ENCODE measurements at regions not wholly inside any gene's neighbourhood (a gene's known extent, or its start where the extent isn't known, plus 50 kb on each side); places are given as distances from the start of the nearest gene placed in this dataset.

GRCh38 chr3:104796556-104796955 is 570.2 kb upstream of the ALCAM start:
- H3K36me3 ChIP-seq (ENCODE audit: insufficient read depth in 1 of 2, low read depth in 1 of 2), result no peaks in the 10 kb centered on the region
- intact Hi-C loops (cut with DNase I), result no loop called here
- no peak overlapping the region for H3K4me3 ChIP-seq
- WGBS, 3 donors, result 85 to 88% (median 86%) methylated on average over 5 of the region's 5 CpGs
- TF ChIP-seq CTCF (IDR thresholded peaks at IDR 0.05), result no peak
- H3K9me3 ChIP-seq, result no peaks in the 10 kb centered on the region
- DNase-seq, result no peak
- no peaks in the 10 kb centered on the region for H3K4me1 ChIP-seq
- H3K27ac ChIP-seq, result no peak overlapping the region
- ATAC-seq, result no peak
- no peaks in the 10 kb centered on the region for H3K27me3 ChIP-seq (ENCODE audit: insufficient read depth in 3 of 3, low read length in 2 of 3)

DNA sequence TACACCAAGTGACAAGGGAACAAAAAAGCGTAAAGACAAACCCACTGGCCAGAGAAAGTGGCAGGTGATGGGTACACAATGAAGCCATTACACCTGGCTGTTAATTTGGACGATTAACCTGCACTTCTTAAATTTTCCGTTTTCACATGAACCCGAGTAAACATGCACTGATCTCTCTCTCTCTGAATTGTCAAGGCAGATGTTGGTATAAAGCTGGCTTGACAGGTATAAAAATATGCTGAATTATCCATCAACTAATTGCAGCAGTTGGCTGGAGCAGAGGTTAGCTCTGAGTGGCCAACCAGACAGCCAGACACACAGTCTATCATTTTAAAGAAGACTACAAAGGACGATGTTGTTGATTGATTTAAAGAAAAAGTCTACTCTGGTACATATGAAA is 561.7 kb upstream of the ALCAM start:
- 76 to 79% (median 78%) methylated on average over 5 of the region's 5 CpGs for WGBS, 3 donors
- no peaks in the 10 kb centered on the region for H3K36me3 ChIP-seq (ENCODE audit: insufficient read depth in 1 of 2, low read depth in 1 of 2)
- no peak for ATAC-seq
- H3K4me3 ChIP-seq, result no peak overlapping the region
- no peak for TF ChIP-seq CTCF (IDR thresholded peaks at IDR 0.05)
- DNase-seq, result no peak
- no peaks in the 10 kb centered on the region for H3K4me1 ChIP-seq
- no peak overlapping the region for H3K27ac ChIP-seq
- H3K9me3 ChIP-seq, result no peaks in the 10 kb centered on the region
- intact Hi-C loops (cut with DNase I), result no loop called here
- H3K27me3 ChIP-seq (ENCODE audit: insufficient read depth in 3 of 3, low read length in 2 of 3), result no peaks in the 10 kb centered on the region

- intact Hi-C loops (cut with DNase I), result no loop called here
- no peaks in the 10 kb centered on the region for H3K9me3 ChIP-seq
- no peak overlapping the region for H3K4me3 ChIP-seq
- H3K36me3 ChIP-seq (ENCODE audit: insufficient read depth in 1 of 2, low read depth in 1 of 2), result no peaks in the 10 kb centered on the region
- H3K4me1 ChIP-seq, result no peaks in the 10 kb centered on the region
- ATAC-seq, result no peak
- WGBS, 3 donors, result 48 to 53% (median 51%) methylated on average over 5 of the region's 5 CpGs
- TF ChIP-seq CTCF (IDR thresholded peaks at IDR 0.05), result no peak
- no peak overlapping the region for H3K27ac ChIP-seq
- H3K27me3 ChIP-seq (ENCODE audit: insufficient read depth in 3 of 3, low read length in 2 of 3), result no peaks in the 10 kb centered on the region
- no peak for DNase-seq
Observed at GRCh38 chr3:104805508-104805907, 561.2 kb upstream of the ALCAM start.

DNA sequence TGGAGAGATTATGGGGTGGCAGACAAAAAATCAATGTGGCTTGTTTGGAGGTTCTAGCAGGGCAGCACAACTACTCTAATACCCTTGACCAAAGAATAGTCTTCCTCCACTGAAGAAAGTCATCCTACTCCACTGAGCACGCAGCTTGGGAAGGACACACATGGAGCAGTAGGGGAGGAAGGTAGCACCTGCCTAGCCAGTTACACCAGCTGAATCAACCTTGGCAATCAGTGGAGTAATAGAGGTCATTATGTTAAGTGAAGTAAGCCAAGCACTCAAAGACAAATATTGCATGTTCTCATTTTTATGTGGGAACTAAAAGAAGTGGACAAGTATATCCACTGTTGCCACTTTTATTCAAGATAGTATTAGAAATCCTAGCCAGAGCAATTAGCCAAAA is 555.8 kb upstream of the ALCAM start:
- no peak for DNase-seq
- WGBS, 3 donors, result 71 to 87% (median 73%) methylated on average over 1 of the region's 1 CpG
- H3K4me1 ChIP-seq, result no peaks in the 10 kb centered on the region
- H3K4me3 ChIP-seq, result no peak overlapping the region
- no peak for TF ChIP-seq CTCF (IDR thresholded peaks at IDR 0.05)
- ATAC-seq, result no peak
- no peaks in the 10 kb centered on the region for H3K27me3 ChIP-seq (ENCODE audit: insufficient read depth in 3 of 3, low read length in 2 of 3)
- no peaks in the 10 kb centered on the region for H3K36me3 ChIP-seq (ENCODE audit: insufficient read depth in 1 of 2, low read depth in 1 of 2)
- H3K27ac ChIP-seq, result no peak overlapping the region
- no peaks in the 10 kb centered on the region for H3K9me3 ChIP-seq
- intact Hi-C loops (cut with DNase I), result no loop called here

DNA sequence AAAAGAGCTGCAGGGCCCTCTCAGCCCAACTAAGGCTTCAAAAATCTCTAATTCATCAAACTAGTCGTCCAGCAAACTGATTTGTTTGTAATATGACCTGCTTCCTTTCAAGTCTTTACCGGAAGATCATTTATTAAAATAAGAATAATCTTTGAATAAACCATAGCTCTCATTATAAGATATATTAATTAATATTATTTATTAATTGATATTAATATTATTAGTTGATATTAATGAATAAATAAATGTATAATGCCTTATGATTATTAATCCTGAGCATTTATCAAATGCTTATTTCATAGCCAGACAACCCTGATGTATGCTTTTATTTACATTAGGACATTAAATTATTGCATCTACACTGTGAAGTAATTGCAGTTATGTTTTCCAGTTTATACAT is 550.7 kb upstream of the ALCAM start:
- H3K27me3 ChIP-seq (ENCODE audit: insufficient read depth in 3 of 3, low read length in 2 of 3), result no peaks in the 10 kb centered on the region
- H3K27ac ChIP-seq, result no peak overlapping the region
- no peaks in the 10 kb centered on the region for H3K9me3 ChIP-seq
- intact Hi-C loops (cut with DNase I), result no loop called here
- no peak for TF ChIP-seq CTCF (IDR thresholded peaks at IDR 0.05)
- no peak overlapping the region for H3K4me3 ChIP-seq
- H3K4me1 ChIP-seq, result no peaks in the 10 kb centered on the region
- DNase-seq (no peak), ATAC-seq (no peak)
- H3K36me3 ChIP-seq (ENCODE audit: insufficient read depth in 1 of 2, low read depth in 1 of 2), result no peaks in the 10 kb centered on the region
- WGBS, 3 donors, result 36 to 46% (median 46%) methylated on average over 2 of the region's 2 CpGs

All from psoas muscle (tissue), 7 donors.